HepG2 (cell line): ENCODE measurements at regions not wholly inside any gene's neighbourhood (a gene's known extent, or its start where the extent isn't known, plus 50 kb on each side); places are given as distances from the start of the nearest gene placed in this dataset.

Source experiments
- HNRNPH1 ChIP-seq: fragments of 200-400 bp; formaldehyde crosslinking; optimal IDR thresholded peaks from 2 replicates; pipeline ENCODE3; 2017; ENCODE audit warnings: mild to moderate bottlenecking, low read depth, low read length
- POLR2AphosphoS5 ChIP-seq: IDR thresholded peaks from 2 replicates; pipeline ENCODE4 v1.6.1; 2012; ENCODE audit warnings: low read depth, low read length
- TCF7 ChIP-seq: sonication (generic); IDR thresholded peaks from 2 replicates; pipeline ENCODE4 v1.6.1; 2016; ENCODE audit warnings: antibody characterized with exemption, low read depth
- TFAP4 ChIP-seq: sonication (generic); IDR thresholded peaks from 2 replicates; pipeline ENCODE4 v1.6.1; 2016; ENCODE audit warnings: low read depth, borderline replicate concordance
- ZBTB1 ChIP-seq: sonication (generic); formaldehyde crosslinking; IDR thresholded peaks from 2 replicates; pipeline ENCODE4 v1.4.0; 2020; ENCODE audit warnings: missing genetic modification reagents, borderline replicate concordance
- ZNF766 ChIP-seq: sonication (generic); formaldehyde crosslinking; IDR thresholded peaks from 2 replicates; pipeline ENCODE4 v1.5.0; 2020; ENCODE audit warnings: missing genetic modification reagents, borderline replicate concordance
- TF ChIP-seq, protein P1 (sequence below): sonication (generic); formaldehyde crosslinking; conservative IDR thresholded peaks from 2 replicates; pipeline ENCODE4 v1.4.0; 2020; ENCODE audit warnings: missing genetic modification reagents

GRCh38 chr14:54058505-54058904 lies 101.9 kb upstream of the BMP4 start:
- TF ChIP-seq TCF7, result no peak
- no peak for TF ChIP-seq POLR2AphosphoS5
- TF ChIP-seq, protein P1, sequence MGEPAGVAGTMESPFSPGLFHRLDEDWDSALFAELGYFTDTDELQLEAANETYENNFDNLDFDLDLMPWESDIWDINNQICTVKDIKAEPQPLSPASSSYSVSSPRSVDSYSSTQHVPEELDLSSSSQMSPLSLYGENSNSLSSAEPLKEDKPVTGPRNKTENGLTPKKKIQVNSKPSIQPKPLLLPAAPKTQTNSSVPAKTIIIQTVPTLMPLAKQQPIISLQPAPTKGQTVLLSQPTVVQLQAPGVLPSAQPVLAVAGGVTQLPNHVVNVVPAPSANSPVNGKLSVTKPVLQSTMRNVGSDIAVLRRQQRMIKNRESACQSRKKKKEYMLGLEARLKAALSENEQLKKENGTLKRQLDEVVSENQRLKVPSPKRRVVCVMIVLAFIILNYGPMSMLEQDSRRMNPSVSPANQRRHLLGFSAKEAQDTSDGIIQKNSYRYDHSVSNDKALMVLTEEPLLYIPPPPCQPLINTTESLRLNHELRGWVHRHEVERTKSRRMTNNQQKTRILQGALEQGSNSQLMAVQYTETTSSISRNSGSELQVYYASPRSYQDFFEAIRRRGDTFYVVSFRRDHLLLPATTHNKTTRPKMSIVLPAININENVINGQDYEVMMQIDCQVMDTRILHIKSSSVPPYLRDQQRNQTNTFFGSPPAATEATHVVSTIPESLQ (CRISPR knock-in tag), result no peak
- no peak for TF ChIP-seq ZNF766 (CRISPR knock-in tag)
- TF ChIP-seq TFAP4, result no peak
- no peak for TF ChIP-seq ZBTB1 (CRISPR knock-in tag)
- TF ChIP-seq HNRNPH1, result no peak
